ENCODE measurements at regions not wholly inside any gene's neighbourhood (a gene's known extent, or its start where the extent isn't known, plus 50 kb on each side); places are given as distances from the start of the nearest gene placed in this dataset.

GRCh38 chr9:630817-631216 is 210.7 kb upstream of the DMRT1 start:
- DNase-seq: no peak

- no peak for DNase-seq
These were observed 209.9 kb upstream of the DMRT1 start for GRCh38 chr9:631596-631995.

DNA sequence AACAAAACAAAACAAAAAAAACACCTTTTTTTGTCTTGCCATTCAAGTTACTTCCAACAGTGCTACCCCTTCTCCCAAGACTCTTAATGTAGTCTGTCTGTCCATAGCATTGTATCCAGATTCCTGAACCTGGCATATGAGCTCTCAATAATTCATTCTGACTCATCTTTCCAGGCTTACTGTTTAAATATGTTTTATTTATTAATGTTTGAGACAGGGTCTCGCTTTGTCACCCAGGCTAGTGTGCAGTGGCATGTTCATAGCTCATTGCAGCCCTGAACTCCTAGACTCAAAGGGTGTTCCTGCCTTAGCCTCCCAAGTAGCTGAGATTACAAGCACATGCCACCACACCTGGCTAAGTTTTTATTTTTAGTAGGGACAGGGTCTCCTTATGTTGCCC is 208.0 kb upstream of the DMRT1 start:
- DNase-seq: no peak

GRCh38 chr9:636931-637591 is 204.4 kb upstream of the DMRT1 start:
- DNase-seq: no peak

DNA sequence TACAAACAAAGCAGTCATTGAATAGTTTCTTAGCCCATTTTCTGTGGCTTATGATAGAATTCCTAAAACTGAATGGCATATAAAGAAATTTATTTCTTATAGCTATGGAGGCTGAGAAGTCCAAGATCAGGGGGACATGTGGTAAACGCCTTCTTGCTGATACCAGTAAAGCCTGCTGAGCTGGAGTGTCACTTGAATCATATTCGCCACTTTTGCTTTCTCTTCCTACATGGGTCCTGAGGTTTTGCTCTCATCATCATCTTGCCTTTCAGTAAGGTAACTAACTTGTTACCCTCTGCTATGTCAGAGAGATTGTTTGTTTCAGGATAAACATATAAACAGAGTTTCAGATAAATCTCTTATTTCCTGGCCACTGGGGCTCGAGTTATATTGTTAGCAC is 203.3 kb upstream of the DMRT1 start:
- no peak for DNase-seq

DNA sequence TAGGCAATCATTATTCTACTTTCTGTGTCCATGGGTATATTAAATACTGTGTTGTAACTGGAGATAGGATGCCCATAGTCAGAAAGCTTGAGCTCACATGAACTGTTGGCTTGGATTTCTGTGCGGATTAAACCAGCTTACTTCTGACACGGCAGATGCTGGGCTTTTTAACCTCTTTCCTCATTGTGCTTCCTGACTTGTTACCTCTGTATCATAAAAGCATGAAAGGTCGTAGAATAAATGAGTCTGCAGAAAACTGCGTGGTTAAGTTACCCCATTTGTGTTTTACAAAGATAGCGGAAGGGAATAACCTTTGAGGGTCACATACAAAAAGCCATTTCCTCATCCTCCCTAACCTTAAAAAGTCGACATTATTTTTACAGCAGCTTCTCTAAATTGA is 199.5 kb upstream of the DMRT1 start:
- DNase-seq: no peak

DNA sequence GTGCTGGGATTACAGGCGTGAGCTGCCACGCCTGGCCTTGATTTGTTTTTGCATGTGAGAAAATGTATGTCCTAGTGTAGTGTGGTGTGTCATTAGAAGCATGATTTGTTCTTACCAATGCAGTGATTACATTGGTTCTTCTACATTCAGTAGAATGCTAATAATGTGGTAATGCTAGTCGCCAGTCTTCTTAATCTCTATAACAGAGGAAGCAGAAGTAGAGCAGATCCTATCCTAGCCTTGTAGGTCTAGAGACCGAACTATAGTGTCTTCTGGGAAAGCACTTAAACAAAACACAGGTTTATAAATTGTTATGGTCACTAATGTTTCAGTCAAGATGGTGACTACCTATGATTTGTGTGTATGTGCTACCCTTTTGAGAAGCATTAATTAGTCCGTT is 197.5 kb upstream of the DMRT1 start:
- no peak for DNase-seq

GRCh38 chr9:647522-647921 is 194.0 kb upstream of the DMRT1 start:
- DNase-seq: no peak

- no peak for DNase-seq
These were observed 192.1 kb upstream of the DMRT1 start for GRCh38 chr9:649128-650074.

DNA sequence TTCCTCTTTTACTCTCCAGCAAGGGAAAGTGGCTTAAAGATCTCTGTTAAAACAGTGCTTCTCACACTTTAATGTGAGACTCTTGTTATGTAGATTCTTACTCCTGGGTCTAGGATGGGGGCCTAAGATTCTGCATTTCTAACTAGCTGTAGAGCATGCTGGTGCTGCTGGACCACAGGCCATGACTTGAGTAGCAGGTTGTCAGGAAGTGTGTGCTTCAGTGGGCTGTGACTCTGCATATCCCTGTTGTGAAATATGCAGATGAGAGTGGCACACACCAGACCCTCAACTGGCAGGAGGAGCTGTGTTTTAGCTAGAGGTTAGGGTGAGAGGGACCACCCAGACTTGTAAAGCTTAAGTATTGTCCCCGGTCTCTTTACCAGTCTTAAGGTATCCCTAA is 191.1 kb upstream of the DMRT1 start:
- DNase-seq: no peak

GRCh38 chr9:651371-651770 is 190.1 kb upstream of the DMRT1 start:
- DNase-seq: no peak

- DNase-seq: no peak
These were observed 188.6 kb upstream of the DMRT1 start for GRCh38 chr9:652914-653313.

DNA sequence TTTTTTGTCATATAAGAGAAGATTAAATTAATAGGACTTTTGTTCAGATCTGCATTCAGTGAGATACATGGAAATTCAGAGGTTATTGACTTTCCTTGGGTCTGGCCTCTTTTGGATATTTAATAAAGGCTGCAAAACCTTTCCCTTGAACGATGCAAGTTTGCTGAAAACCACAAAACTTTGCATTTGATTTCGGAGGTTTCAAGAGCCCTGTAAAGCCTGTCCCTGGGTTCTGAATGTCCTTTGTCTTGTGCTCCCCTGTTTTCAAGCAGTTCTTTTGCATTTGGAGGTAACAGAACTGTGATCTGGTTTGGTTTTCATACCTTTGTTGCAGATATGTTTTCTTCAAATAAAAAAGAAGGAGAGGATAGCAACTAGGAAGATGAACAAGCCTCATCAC is 188.1 kb upstream of the DMRT1 start:
- no peak for DNase-seq

- no peak for DNase-seq
These were observed 187.6 kb upstream of the DMRT1 start for GRCh38 chr9:653856-654387.

- DNase-seq: no peak
These were observed 185.6 kb upstream of the DMRT1 start for GRCh38 chr9:655875-656274.

GRCh38 chr9:656926-657568 is 184.4 kb upstream of the DMRT1 start:
- DNase-seq: no peak

- no peak for DNase-seq
These were observed 182.2 kb upstream of the DMRT1 start for GRCh38 chr9:659286-659685.

GRCh38 chr9:660227-660626 is 181.3 kb upstream of the DMRT1 start:
- DNase-seq: no peak

DNA sequence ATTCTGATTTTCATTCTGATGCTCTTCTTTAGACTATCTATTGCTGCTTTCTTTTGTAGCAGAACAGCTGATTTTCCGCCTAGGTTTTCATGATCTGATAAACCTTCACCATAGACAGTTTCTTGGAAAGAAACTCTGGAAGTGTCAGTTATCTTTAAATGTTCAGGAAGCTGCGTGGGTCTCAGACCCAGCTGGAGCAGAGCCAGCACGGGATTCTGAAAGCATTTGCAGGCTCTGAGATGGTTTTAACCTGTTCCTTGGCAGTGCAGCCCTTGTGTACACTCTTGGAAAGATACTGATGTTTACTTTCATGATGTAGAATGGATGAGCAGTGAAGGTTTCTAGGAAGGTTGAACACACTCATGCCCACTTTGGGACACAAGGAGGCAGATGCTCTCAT is 178.0 kb upstream of the DMRT1 start:
- no peak for DNase-seq

GRCh38 chr9:665296-665695 is 176.2 kb upstream of the DMRT1 start:
- DNase-seq: no peak

DNA sequence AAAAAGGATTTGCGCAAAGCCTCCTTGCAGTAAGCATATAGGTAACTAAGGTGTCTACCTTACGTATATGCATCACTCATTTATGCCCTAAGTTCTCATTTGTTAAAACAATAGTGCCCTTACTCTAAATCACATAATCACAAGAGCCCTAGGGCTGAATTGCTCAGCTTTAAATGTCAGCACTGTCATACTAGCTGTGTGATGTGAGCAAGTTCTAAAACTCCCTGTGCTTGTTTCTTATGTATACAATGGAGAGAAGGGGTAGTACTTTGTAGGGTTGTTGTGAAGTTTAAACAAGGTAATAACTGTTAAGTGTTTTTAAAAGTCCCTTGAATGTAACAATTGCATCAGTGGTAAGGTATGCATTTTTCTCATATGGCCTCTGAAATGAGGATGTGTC is 169.5 kb upstream of the DMRT1 start:
- no peak for DNase-seq

GRCh38 chr9:672851-673250 is 168.6 kb upstream of the DMRT1 start:
- no peak for DNase-seq
